Upper lobe of left lung (tissue), 4 donors: ENCODE measurements at regions not wholly inside any gene's neighbourhood (a gene's known extent, or its start where the extent isn't known, plus 50 kb on each side); places are given as distances from the start of the nearest gene placed in this dataset.

Experiments used
- POLR2A ChIP-seq, 4 donors: fragments of 450-650 bp; IDR thresholded peaks; one replicate each; pipeline ENCODE4 v1.5.1; 2016 to 2017; ENCODE audit warnings: antibody characterized with exemption in 4 of 4, mild to moderate bottlenecking in 2 of 4
- POLR2AphosphoS5 ChIP-seq, 2 donors: sonication (generic); formaldehyde crosslinking; IDR thresholded peaks; one replicate each; pipeline ENCODE4 v1.5.1; 2017; ENCODE audit warnings: antibody characterized with exemption in 2 of 2

DNA sequence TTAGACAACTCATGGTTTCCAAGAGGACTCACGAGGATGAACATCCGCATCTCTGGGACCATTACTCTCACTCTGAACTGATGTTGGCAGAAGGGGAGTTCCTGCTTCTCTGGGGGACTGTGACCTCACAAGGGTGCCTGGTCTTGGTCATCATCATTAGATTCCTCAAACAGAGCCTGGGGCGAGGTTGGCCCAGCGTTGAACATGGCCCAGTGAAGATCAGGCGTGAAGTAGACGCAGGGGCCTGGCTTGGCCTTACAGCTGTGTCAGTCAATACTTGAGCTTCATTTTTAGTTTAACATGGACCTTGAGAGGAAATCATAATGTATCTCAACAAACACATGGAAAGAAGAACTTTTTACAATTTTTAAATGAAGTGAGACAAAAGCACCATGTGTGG is 617.1 kb downstream of the BRD1 start:
- TF ChIP-seq POLR2A (IDR thresholded peaks at IDR 0.05) = no peak
- TF ChIP-seq POLR2AphosphoS5 (IDR thresholded peaks at IDR 0.05) = no peak
